Right ventricle myocardium superior (tissue), 1 donor: ENCODE measurements at regions not wholly inside any gene's neighbourhood (a gene's known extent, or its start where the extent isn't known, plus 50 kb on each side); places are given as distances from the start of the nearest gene placed in this dataset.

Source experiments
- ATAC-seq: fragments of 200-7000 bp; cut with Tn5 transposase; one replicate; pipeline ENCODE4 v1.9.1; 2020; ENCODE audit warnings: mild to moderate bottlenecking; ENCODE audit not compliant: poor library complexity
- DNase-seq: peaks from one replicate; pipeline ENCODE4 v3.0.0-alpha.2; 2020
- intact Hi-C: fragments of 100-400 bp; cut with DNase I; formaldehyde crosslinking; loops from one replicate; pipeline ENCODE4 v1.11.2; 2022
- donor health status: DM: no; HTN: yes; CAD: no; lungs with severe emphysema.

GRCh38 chr3:104779324-104779723, 587.4 kb upstream of the ALCAM start:
- no peak for DNase-seq
- ATAC-seq, result no peak
- intact Hi-C loops, result no loop called here

- ATAC-seq, result no peak
- intact Hi-C loops, result no loop called here
- no peak for DNase-seq
These were observed 585.6 kb upstream of the ALCAM start for GRCh38 chr3:104781112-104781511.

GRCh38 chr3:104785947-104786346, 580.8 kb upstream of the ALCAM start:
- DNase-seq, result no peak
- no peak for ATAC-seq
- intact Hi-C loops, result no loop called here

- intact Hi-C loops, result no loop called here
- ATAC-seq, result no peak
- DNase-seq, result no peak
These were observed 579.4 kb upstream of the ALCAM start for GRCh38 chr3:104787306-104787705.

GRCh38 chr3:104788807-104789206, 577.9 kb upstream of the ALCAM start:
- no peak for DNase-seq
- intact Hi-C loops, result no loop called here
- no peak for ATAC-seq

GRCh38 chr3:104791331-104791730, 575.4 kb upstream of the ALCAM start:
- DNase-seq, result no peak
- intact Hi-C loops, result no loop called here
- ATAC-seq, result no peak

- intact Hi-C loops, result no loop called here
- DNase-seq, result no peak
- ATAC-seq, result no peak
These were observed 570.2 kb upstream of the ALCAM start for GRCh38 chr3:104796556-104796955.

GRCh38 chr3:104805042-104805441, 561.7 kb upstream of the ALCAM start:
- no peak for DNase-seq
- ATAC-seq, result no peak
- intact Hi-C loops, result no loop called here

GRCh38 chr3:104805508-104805907, 561.2 kb upstream of the ALCAM start:
- intact Hi-C loops, result no loop called here
- ATAC-seq, result no peak
- no peak for DNase-seq

GRCh38 chr3:104810896-104811295, 555.8 kb upstream of the ALCAM start:
- ATAC-seq (no peak), DNase-seq (no peak)
- intact Hi-C loops, result no loop called here

- DNase-seq, result no peak
- intact Hi-C loops, result no loop called here
- no peak for ATAC-seq
These were observed 550.7 kb upstream of the ALCAM start for GRCh38 chr3:104816008-104816407.

GRCh38 chr3:104816716-104817115, 550.0 kb upstream of the ALCAM start:
- intact Hi-C loops, result no loop called here
- DNase-seq, result no peak
- ATAC-seq, result no peak

- DNase-seq, result no peak
- no peak for ATAC-seq
- intact Hi-C loops, result no loop called here
These were observed 547.4 kb upstream of the ALCAM start for GRCh38 chr3:104819333-104819732.

- intact Hi-C loops, result no loop called here
- ATAC-seq (no peak), DNase-seq (no peak)
These were observed 545.8 kb upstream of the ALCAM start for GRCh38 chr3:104820959-104821358.

- no peak for ATAC-seq
- intact Hi-C loops, result no loop called here
- no peak for DNase-seq
These were observed 541.6 kb upstream of the ALCAM start for GRCh38 chr3:104825116-104825515.

- ATAC-seq (no peak), DNase-seq (no peak)
- intact Hi-C loops, result no loop called here
These were observed 535.6 kb upstream of the ALCAM start for GRCh38 chr3:104831071-104831470.

- no peak for DNase-seq
- ATAC-seq, result no peak
- intact Hi-C loops, result no loop called here
These were observed 534.2 kb upstream of the ALCAM start for GRCh38 chr3:104832530-104832929.

GRCh38 chr3:104835376-104835775, 531.3 kb upstream of the ALCAM start:
- intact Hi-C loops, result no loop called here
- DNase-seq (no peak), ATAC-seq (no peak)

GRCh38 chr3:104846270-104846669, 520.4 kb upstream of the ALCAM start:
- no peak for DNase-seq
- intact Hi-C loops, result no loop called here
- ATAC-seq, result no peak

- intact Hi-C loops, result no loop called here
- DNase-seq (no peak), ATAC-seq (no peak)
These were observed 517.6 kb upstream of the ALCAM start for GRCh38 chr3:104849070-104849469.

- ATAC-seq (no peak), DNase-seq (no peak)
- intact Hi-C loops, result no loop called here
These were observed 512.2 kb upstream of the ALCAM start for GRCh38 chr3:104854468-104854867.

GRCh38 chr3:104855702-104856101, 511.0 kb upstream of the ALCAM start:
- ATAC-seq, result no peak
- intact Hi-C loops, result no loop called here
- no peak for DNase-seq
